Smooth muscle cell (in vitro differentiated cells): ENCODE measurements at regions not wholly inside any gene's neighbourhood (a gene's known extent, or its start where the extent isn't known, plus 50 kb on each side); places are given as distances from the start of the nearest gene placed in this dataset.

Experiments used
- DNase-seq: peaks from one replicate; lab custom pipeline; 2025; ENCODE audit not compliant: unreplicated experiment; lab: John Stamatoyannopoulos, UW
- H2AFZ ChIP-seq: fragments of 200-600 bp; sonication (generic); 2 replicates; pipeline ENCODE4 v1.6.0; 2016; ENCODE audit warnings: antibody characterized with exemption, low read depth, mild to moderate bottlenecking
- H3F3A ChIP-seq: fragments of 200-600 bp; sonication (generic); 2 replicates; pipeline ENCODE4 v1.6.0; 2017; ENCODE audit warnings: antibody characterized with exemption, low read depth
- H3K27ac ChIP-seq: fragments of 200-600 bp; sonication (generic); 2 replicates; pipeline ENCODE4 v1.5.1; 2016; ENCODE audit warnings: low read depth, mild to moderate bottlenecking
- H3K27me3 ChIP-seq: fragments of 200-600 bp; sonication (generic); 2 replicates; pipeline ENCODE4 v1.6.1; 2016; ENCODE audit warnings: low read depth, mild to moderate bottlenecking
- H3K36me3 ChIP-seq: fragments of 200-600 bp; sonication (generic); 2 replicates; pipeline ENCODE4 v1.5.1; 2016; ENCODE audit warnings: low read depth
- H3K4me1 ChIP-seq: fragments of 200-600 bp; sonication (generic); 2 replicates; pipeline ENCODE4 v1.5.1; 2016; ENCODE audit warnings: low read depth
- H3K4me2 ChIP-seq: fragments of 200-600 bp; sonication (generic); 2 replicates; pipeline ENCODE4 v1.6.0; 2016; ENCODE audit warnings: mild to moderate bottlenecking
- H3K4me3 ChIP-seq: fragments of 200-600 bp; sonication (generic); 2 replicates; pipeline ENCODE4 v1.5.1; 2016; ENCODE audit warnings: mild to moderate bottlenecking
- H3K79me2 ChIP-seq: fragments of 200-600 bp; sonication (generic); 2 replicates; pipeline ENCODE4 v1.6.0; 2016; ENCODE audit warnings: low read depth, mild to moderate bottlenecking
- H3K9ac ChIP-seq: fragments of 200-600 bp; sonication (generic); 2 replicates; pipeline ENCODE4 v1.6.0; 2016; ENCODE audit warnings: low read depth
- H3K9me3 ChIP-seq: fragments of 200-600 bp; sonication (generic); replicated peaks from 2 replicates; pipeline ENCODE4 v1.5.1; 2016; ENCODE audit warnings: low read depth
- H4K20me1 ChIP-seq: fragments of 200-600 bp; sonication (generic); 2 replicates; pipeline ENCODE4 v1.6.0; 2016; ENCODE audit warnings: low read depth
- WGBS: methylation state at CpG from one replicate; pipeline ENCODE4 v1.1.7; 2016; ENCODE audit warnings: low lambda C conversion rate; 5-methylcytosine and 5-hydroxymethylcytosine counted together
- TF ChIP-seq, protein P1 (sequence below): fragments of 200-600 bp; sonication (generic); IDR thresholded peaks from 2 replicates; pipeline ENCODE4 v1.5.1; 2017; ENCODE audit warnings: borderline replicate concordance, mild to moderate bottlenecking, antibody characterized with exemption; ENCODE audit not compliant: insufficient read depth, poor library complexity, severe bottlenecking

DNA sequence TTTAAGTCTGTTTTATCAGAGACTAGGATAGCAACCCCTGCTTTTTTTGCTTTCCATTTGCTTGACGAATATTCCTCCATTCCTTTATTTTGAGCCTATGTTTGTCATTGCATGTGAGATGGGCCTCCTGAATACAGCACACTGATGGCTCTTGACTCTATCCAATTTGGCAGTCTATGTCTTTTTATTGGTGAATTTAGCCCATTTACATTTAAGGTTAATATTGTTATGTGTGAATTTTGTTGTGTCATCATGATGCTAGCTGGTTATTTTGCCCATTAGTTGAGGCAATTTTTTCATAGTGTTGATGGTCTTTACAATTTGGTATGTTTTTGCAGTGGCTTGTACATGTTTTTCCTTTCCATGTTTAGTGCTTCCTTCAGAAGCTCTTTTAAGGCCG, 50.7 kb upstream of the PDE4B start:
- peaks cover 4% of the 10 kb centered on the region for H3K9me3 ChIP-seq

More for the DNA sequence above, 50.7 kb upstream of the PDE4B start:
- no peak for DNase-seq
- no peaks in the 10 kb centered on the region for H3K27me3 ChIP-seq
- no peaks in the 10 kb centered on the region for H3K4me1 ChIP-seq
- H3K9ac ChIP-seq, result no peak overlapping the region
- TF ChIP-seq, protein P1, sequence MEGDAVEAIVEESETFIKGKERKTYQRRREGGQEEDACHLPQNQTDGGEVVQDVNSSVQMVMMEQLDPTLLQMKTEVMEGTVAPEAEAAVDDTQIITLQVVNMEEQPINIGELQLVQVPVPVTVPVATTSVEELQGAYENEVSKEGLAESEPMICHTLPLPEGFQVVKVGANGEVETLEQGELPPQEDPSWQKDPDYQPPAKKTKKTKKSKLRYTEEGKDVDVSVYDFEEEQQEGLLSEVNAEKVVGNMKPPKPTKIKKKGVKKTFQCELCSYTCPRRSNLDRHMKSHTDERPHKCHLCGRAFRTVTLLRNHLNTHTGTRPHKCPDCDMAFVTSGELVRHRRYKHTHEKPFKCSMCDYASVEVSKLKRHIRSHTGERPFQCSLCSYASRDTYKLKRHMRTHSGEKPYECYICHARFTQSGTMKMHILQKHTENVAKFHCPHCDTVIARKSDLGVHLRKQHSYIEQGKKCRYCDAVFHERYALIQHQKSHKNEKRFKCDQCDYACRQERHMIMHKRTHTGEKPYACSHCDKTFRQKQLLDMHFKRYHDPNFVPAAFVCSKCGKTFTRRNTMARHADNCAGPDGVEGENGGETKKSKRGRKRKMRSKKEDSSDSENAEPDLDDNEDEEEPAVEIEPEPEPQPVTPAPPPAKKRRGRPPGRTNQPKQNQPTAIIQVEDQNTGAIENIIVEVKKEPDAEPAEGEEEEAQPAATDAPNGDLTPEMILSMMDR, result no peak
- no peaks in the 10 kb centered on the region for H3K36me3 ChIP-seq
- H4K20me1 ChIP-seq, result no peaks in the 10 kb centered on the region
- H3F3A ChIP-seq, result no peaks in the 10 kb centered on the region
- no peak overlapping the region for H2AFZ ChIP-seq
- WGBS, result 86% methylated on average over 2 of the region's 2 CpGs
- no peak overlapping the region for H3K27ac ChIP-seq
- H3K79me2 ChIP-seq, result no peaks in the 10 kb centered on the region
- no peak overlapping the region for H3K4me2 ChIP-seq
- no peak overlapping the region for H3K4me3 ChIP-seq
